PC-3 (cell line): ENCODE measurements at regions not wholly inside any gene's neighbourhood (a gene's known extent, or its start where the extent isn't known, plus 50 kb on each side); places are given as distances from the start of the nearest gene placed in this dataset.

Experiments used
- ATAC-seq: fragments of 200-7000 bp; cut with Tn5 transposase; 2 replicates; pipeline ENCODE4 v1.9.1; 2020; ENCODE audit warnings: mild to moderate bottlenecking, moderate library complexity
- BruUV-seq: library from RNA; stranded (reverse); fragments of 400-500 nt; replicated peaks from 2 replicates; lab custom pipeline; 2021; lab: Mats Ljungman, UMichigan
- CTCF ChIA-PET: fragments of 300-600 bp; sonication (Branson Sonifier 250); formaldehyde crosslinking; loops from one replicate; lab custom pipeline; 2022; ENCODE audit warnings: antibody characterized with exemption; lab: Charles Lee
- POLR2A ChIA-PET: fragments of 300-600 bp; sonication (Branson Sonifier 250); formaldehyde crosslinking; loops from one replicate; lab custom pipeline; 2022; ENCODE audit warnings: antibody characterized with exemption; ENCODE audit not compliant: unreplicated experiment; lab: Charles Lee
- DNase-seq: peaks from one replicate; pipeline ENCODE4 v3.0.0-alpha.2; 2015
- H2AFZ ChIP-seq: fragments of 300-600 bp; sonication (generic); 2 replicates; pipeline ENCODE4 v1.6.0; 2016; ENCODE audit warnings: antibody characterized with exemption, low read length
- H3F3A ChIP-seq: fragments of 300-600 bp; sonication (generic); one replicate; pipeline ENCODE4 v1.6.0; 2017; ENCODE audit warnings: antibody characterized with exemption, low read length, control low read depth, mild to moderate bottlenecking; ENCODE audit not compliant: unreplicated experiment
- H3K27ac ChIP-seq: fragments of 300-600 bp; sonication (generic); 2 replicates; pipeline ENCODE4 v1.5.1; 2016; ENCODE audit warnings: mild to moderate bottlenecking, low read length
- H3K27me3 ChIP-seq: fragments of 300-600 bp; sonication (generic); 2 replicates; pipeline ENCODE4 v1.6.1; 2016; ENCODE audit warnings: low read length, mixed read lengths
- H3K36me3 ChIP-seq: fragments of 300-600 bp; sonication (generic); 2 replicates; pipeline ENCODE4 v1.6.1; 2016; ENCODE audit warnings: low read depth, mixed run types, low read length, mixed read lengths
- H3K4me1 ChIP-seq: fragments of 300-600 bp; sonication (generic); 2 replicates; pipeline ENCODE4 v1.5.1; 2016; ENCODE audit warnings: low read length; ENCODE audit not compliant: insufficient read depth
- H3K4me2 ChIP-seq: fragments of 300-600 bp; sonication (generic); 2 replicates; pipeline ENCODE4 v1.6.0; 2016; ENCODE audit warnings: low read length
- H3K4me3 ChIP-seq: fragments of 300-600 bp; sonication (generic); 2 replicates; pipeline ENCODE4 v1.5.1; 2016; ENCODE audit warnings: mild to moderate bottlenecking, low read length, mixed read lengths
- H3K79me2 ChIP-seq: fragments of 300-600 bp; sonication (generic); 2 replicates; pipeline ENCODE4 v1.6.1; 2017; ENCODE audit warnings: low read length, mixed read lengths
- H3K9ac ChIP-seq: fragments of 300-600 bp; sonication (generic); 2 replicates; pipeline ENCODE4 v1.6.0; 2016; ENCODE audit warnings: mild to moderate bottlenecking, low read length
- H3K9me2 ChIP-seq: fragments of 300-600 bp; sonication (generic); replicated peaks from 2 replicates; pipeline ENCODE4 v1.6.1; 2016; ENCODE audit warnings: mixed run types, low read length, mixed read lengths
- H3K9me3 ChIP-seq: fragments of 300-600 bp; sonication (generic); 2 replicates; pipeline ENCODE4 v1.6.1; 2016; ENCODE audit warnings: low read length, mixed read lengths
- H4K20me1 ChIP-seq: fragments of 300-600 bp; sonication (generic); 2 replicates; pipeline ENCODE4 v1.6.1; 2016; ENCODE audit warnings: low read length, mixed read lengths
- CTCF ChIP-seq: fragments of 300-600 bp; sonication (generic); conservative IDR thresholded peaks from 2 replicates; pipeline ENCODE4 v1.5.1; 2017; ENCODE audit warnings: antibody characterized with exemption, low read depth, mild to moderate bottlenecking, low read length
- EZH2 ChIP-seq: fragments of 300-600 bp; sonication (generic); IDR thresholded peaks from one replicate; pipeline ENCODE4 v1.6.1; 2017; ENCODE audit warnings: antibody characterized with exemption, mild to moderate bottlenecking, low read length; ENCODE audit not compliant: unreplicated experiment
- EZH2phosphoT487 ChIP-seq: fragments of 300-600 bp; sonication (generic); IDR thresholded peaks from 2 replicates; pipeline ENCODE4 v1.6.1; 2018; ENCODE audit warnings: mild to moderate bottlenecking, antibody characterized with exemption, low read length, borderline replicate concordance
- intact Hi-C: fragments of 100-400 bp; cut with micrococcal nuclease; formaldehyde crosslinking; loops from 2 replicates; pipeline ENCODE4 v1.9.0; 2023

DNA sequence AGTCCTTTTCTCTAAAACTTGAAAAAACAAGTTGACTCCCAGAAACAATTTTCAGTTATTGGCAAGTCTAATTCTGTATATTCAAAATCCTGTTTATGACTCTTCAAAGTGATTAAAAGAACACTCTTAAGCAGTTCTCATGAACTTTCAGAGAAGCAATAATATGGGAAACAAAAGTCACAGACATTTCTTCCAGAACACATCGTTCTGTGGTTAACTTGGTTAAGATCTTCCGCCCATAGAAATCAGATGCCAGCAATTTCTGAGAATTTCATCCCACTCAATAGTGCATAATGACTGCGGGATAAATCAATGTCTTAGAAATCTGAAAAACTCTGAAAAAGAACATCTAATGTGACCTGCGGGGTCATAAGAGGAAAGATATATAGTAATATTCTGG is 300.5 kb downstream of the COX7C start:
- Histone ChIP-seq H3K79me2 (no peaks in the 10 kb centered on the region), H3K9me2 (0 out of 2 replicates have a peak, but pooled peaks cover 4% of the 10 kb centered on the region), H3K4me1 (no peaks in the 10 kb centered on the region), H3K9me3 (no peaks in the 10 kb centered on the region), H3K36me3 (no peaks in the 10 kb centered on the region), H3K27ac (no peak overlapping the region), H3K27me3 (no peaks in the 10 kb centered on the region), H3F3A (no peaks in the 10 kb centered on the region), H3K4me2 (no peak overlapping the region), H2AFZ (no peak overlapping the region), H4K20me1 (no peaks in the 10 kb centered on the region), H3K9ac (no peak overlapping the region), H3K4me3 (no peak overlapping the region)
- ATAC-seq, result no peak
- DNase-seq, result no peak
- TF ChIP-seq EZH2phosphoT487 (no peak), CTCF (no peak), EZH2 (no peak)
- CTCF ChIA-PET, result no interaction called here
- no TSS peak for BruUV-seq
- intact Hi-C loops, result no loop called here
- POLR2A ChIA-PET, result no interaction called here

DNA sequence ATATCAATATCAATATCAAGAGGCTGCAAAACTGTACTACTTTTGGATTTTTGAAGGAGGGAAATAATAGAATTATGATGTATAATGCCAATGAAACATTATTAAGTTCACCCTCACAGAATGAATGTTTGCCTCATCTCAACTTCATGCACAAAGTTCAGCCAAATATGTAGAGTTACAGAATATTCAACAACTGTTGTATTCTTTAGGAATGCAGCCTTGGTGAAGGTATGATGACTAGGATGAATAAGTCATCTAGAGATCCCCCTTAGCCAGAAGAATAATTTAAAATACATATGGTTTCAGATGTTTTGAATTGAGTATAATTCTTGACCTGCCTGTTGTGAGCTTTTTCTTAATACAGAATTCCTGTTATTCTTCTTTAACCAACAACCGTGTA is 308.3 kb downstream of the COX7C start:
- DNase-seq, result no peak
- no peak for ATAC-seq

More for the DNA sequence above, 308.3 kb downstream of the COX7C start:
- Histone ChIP-seq H4K20me1 (no peaks in the 10 kb centered on the region), H3K27ac (no peak overlapping the region), H3K9me3 (no peaks in the 10 kb centered on the region), H3K4me3 (no peak overlapping the region), H3K9ac (no peak overlapping the region), H3K27me3 (peaks cover 3% of the 10 kb centered on the region), H3K4me2 (no peak overlapping the region), H3K9me2 (no peaks in the 10 kb centered on the region), H3K4me1 (no peaks in the 10 kb centered on the region), H3K36me3 (no peaks in the 10 kb centered on the region), H3F3A (no peaks in the 10 kb centered on the region), H2AFZ (no peak overlapping the region), H3K79me2 (no peaks in the 10 kb centered on the region)
- intact Hi-C loops, result no loop called here
- TF ChIP-seq EZH2phosphoT487 (no peak), EZH2 (no peak), CTCF (no peak)
- CTCF ChIA-PET, result no interaction called here
- no TSS peak for BruUV-seq
- POLR2A ChIA-PET, result no interaction called here
